Endothelial cell of hepatic sinusoid (primary cell): ENCODE measurements at regions not wholly inside any gene's neighbourhood (a gene's known extent, or its start where the extent isn't known, plus 50 kb on each side); places are given as distances from the start of the nearest gene placed in this dataset.

Experiments
- in situ Hi-C: cut with HindIII; loops from 2 replicates; pipeline ENCODE4 v1.10.0; 2017; ENCODE audit warnings: low sequenced_read_pairs

DNA sequence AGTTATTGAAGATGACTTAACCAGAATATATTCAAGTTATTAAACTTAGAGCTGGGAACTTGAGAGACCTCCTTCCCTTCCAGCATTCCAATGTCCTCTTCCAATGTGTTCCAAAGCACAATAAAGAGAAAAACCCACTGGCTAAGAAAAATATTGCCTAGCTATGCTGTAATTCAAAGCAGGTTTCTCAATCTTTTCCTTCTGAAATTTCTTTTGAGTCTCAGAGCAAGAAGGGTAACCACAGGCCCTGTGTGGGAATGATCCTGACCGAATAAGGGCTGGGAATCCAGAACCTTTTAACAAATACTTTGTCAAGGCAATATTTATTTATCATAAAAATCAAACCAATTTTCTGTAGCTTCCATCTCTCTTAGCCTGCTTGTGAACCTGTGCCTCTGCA, 150.7 kb upstream of the SFRP2 start:
- in situ Hi-C loops: no loop called here

DNA sequence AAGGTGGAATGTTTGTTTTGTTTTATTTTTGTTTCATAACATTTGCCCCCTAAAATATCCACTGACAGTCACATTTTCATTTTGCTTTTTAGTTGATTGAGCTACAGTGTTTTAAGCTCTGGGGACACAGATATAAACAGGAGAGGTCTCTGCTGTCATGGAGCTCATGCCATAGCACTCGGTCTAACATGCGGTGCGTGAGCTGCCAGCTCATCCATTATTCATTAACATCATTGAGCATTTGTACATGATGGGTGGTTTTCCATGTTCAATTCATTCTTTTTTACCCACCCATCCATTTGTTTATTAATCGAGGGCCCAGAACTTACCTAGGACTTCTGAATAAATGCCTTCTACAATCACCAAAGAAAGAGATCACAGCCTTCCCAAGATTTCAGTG, 150.1 kb upstream of the SFRP2 start:
- in situ Hi-C loops: no loop called here

DNA sequence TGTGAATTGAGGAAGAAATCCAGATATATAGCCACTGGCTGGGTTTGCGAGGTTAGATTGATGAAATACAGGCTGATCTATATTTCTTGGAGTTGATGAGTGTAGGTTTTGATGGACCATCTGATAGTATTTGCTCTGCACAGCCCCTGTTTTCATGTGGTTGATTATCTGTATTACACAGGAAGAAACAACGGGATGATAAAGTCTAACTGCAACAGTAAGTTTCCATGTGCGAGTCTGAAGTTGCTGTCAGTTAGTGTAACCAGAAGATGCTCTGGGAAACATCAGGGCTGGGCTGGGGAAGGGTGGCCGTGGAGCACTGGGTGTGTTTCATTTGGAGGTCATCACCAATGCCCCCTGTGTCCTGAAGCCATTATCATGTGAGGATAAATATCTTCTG, 148.4 kb upstream of the SFRP2 start:
- in situ Hi-C loops: no loop called here

- in situ Hi-C loops: no loop called here
These were observed 147.2 kb upstream of the SFRP2 start for GRCh38 chr4:153936121-153936520.

- in situ Hi-C loops: no loop called here
These were observed 145.8 kb upstream of the SFRP2 start for GRCh38 chr4:153934688-153935017.

GRCh38 chr4:153933915-153934687, 145.2 kb upstream of the SFRP2 start:
- in situ Hi-C loops: no loop called here

DNA sequence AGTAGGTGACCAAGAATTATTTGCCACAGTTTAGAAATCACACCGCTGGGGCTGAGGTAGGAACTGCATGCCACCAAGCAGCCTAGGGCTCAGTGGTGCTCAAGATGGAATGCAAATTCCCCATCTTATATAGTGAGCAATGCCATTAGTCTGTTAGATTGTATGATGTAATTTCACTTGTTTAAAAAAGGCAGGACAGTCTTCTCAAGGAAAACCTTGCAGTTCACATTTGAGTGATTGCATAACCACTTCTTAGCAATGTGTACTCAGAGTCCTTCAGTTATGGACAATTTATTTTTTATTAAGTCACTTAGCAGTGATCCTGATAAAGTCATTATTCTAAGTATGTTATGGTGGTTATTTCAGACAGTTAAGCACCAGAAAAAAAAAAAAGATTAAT, 142.9 kb upstream of the SFRP2 start:
- in situ Hi-C loops: no loop called here

GRCh38 chr4:153929675-153930074, 140.8 kb upstream of the SFRP2 start:
- in situ Hi-C loops: no loop called here

GRCh38 chr4:153927451-153927850, 138.6 kb upstream of the SFRP2 start:
- in situ Hi-C loops: no loop called here

DNA sequence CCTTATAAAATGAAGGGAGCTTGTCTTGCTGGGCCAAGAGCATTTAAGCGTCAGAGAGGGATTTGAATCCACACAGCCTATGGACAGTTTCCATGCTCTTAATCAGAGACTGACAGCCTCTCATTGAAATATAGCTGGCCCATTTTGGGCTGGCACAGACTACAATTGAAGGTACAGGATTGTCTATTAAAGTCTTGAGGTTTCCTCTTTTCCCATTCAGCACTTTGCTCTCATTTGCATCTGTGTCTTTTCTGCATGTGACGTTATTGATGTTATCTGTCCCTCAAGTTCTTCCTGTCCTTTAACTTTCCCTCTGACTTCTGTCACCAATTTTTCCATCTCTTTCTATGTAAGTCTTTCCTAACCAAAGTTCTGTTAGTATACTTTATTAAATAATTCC, 133.3 kb upstream of the SFRP2 start:
- in situ Hi-C loops: no loop called here

DNA sequence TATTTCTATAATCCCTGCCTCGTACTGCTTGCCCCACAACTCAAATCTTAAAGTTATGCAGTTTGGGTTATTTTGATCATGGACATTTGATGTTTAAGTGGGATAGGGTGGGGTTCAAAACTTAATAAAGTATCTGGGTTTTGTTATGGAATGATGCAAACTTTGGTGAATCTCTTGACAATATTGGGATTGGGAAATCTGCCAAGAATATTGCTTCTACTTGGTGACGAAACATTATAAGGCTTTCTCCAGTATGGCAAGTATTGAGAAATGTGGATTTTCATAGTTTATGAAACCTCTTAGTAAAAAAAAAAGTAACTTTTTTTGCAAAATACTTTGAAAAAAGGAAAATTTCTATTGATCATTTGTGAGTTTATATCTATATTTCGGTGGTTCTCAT, 130.8 kb upstream of the SFRP2 start:
- in situ Hi-C loops: no loop called here

- in situ Hi-C loops: no loop called here
These were observed 127.4 kb upstream of the SFRP2 start for GRCh38 chr4:153916273-153916755.

GRCh38 chr4:153912301-153912700, 123.4 kb upstream of the SFRP2 start:
- in situ Hi-C loops: no loop called here

GRCh38 chr4:153909672-153910071, 120.8 kb upstream of the SFRP2 start:
- in situ Hi-C loops: loop anchor here (5.0 kb wide), 1 partner anchor 43 kb away; no protein-coding TSS in a partner anchor

DNA sequence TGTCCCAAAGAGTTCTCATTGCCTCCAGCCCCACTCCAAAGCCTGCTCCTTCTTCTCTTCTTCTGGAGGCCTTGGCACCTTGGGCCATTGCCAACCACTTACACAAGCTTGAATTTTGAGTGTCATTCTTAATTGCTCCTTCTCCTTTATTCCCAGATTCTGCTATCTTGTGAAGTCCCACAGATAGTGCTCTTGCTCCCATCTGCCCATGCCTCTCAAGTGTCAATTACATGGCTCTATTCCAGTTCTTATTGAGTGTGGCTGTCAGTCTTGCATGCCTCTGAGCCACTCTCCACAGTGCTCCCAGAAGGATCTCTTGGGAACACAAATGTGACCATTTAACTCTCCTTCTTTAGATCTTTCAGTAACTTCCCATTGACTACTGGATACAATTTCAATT, 117.3 kb upstream of the SFRP2 start:
- in situ Hi-C loops: loop anchor here (5.0 kb wide), 1 partner anchor 46 kb away; no protein-coding TSS in a partner anchor

GRCh38 chr4:153905231-153905630, 116.3 kb upstream of the SFRP2 start:
- in situ Hi-C loops: loop anchor here (5.0 kb wide), 1 partner anchor 47 kb away; no protein-coding TSS in a partner anchor

DNA sequence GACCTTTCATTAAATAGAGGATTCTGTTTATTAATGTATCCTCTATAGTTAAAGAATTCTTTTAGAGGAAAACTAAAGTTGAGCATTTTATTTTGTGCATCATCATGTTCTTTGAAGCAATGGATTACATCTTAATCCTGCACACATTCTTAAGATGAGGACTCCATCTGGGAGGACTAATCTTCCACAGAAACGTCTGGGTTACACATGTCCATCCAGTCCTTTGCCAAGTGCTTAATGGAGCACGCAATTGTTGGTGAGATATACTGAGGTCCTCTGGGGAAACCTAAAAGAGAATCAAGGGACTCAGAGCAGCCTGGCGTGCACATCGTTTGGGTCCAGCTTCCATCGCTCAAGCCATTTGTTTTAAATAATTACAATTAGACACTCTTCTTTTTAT, 115.1 kb upstream of the SFRP2 start:
- in situ Hi-C loops: no loop called here

- in situ Hi-C loops: no loop called here
These were observed 112.3 kb upstream of the SFRP2 start for GRCh38 chr4:153901220-153901619.

- in situ Hi-C loops: no loop called here
These were observed 111.5 kb upstream of the SFRP2 start for GRCh38 chr4:153900426-153900825.

GRCh38 chr4:153890761-153891160, 101.9 kb upstream of the SFRP2 start:
- in situ Hi-C loops: no loop called here

GRCh38 chr4:153887217-153887616, 98.3 kb upstream of the SFRP2 start:
- in situ Hi-C loops: no loop called here

DNA sequence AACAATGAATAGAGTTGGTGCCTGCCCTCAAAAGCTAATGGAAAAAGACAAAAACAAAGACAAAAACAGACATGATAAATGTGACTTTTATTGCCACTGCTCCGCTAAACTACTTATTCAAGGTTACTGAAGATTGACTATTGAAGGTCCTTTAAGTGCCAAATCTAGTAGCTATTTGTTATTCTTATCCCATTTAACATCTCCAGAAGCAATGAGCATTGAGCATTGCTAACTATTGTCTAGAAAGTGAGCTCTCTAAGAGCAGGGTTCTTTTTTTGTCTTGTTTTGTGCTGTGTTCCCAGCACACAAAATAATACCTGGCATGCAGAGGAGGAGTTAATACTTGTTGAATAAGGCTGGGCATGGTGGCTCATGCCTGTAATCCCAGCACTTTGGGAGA, 95.4 kb upstream of the SFRP2 start:
- in situ Hi-C loops: no loop called here

GRCh38 chr4:153880983-153881382, 92.1 kb upstream of the SFRP2 start:
- in situ Hi-C loops: no loop called here
